Left ventricle myocardium inferior (tissue), 1 donor: ENCODE measurements at regions not wholly inside any gene's neighbourhood (a gene's known extent, or its start where the extent isn't known, plus 50 kb on each side); places are given as distances from the start of the nearest gene placed in this dataset.

ENCODE experiments used
- DNase-seq: peaks from one replicate; pipeline ENCODE4 v3.0.0-alpha.2; 2020
- H3K27ac ChIP-seq: fragments of 200-600 bp; replicated peaks from 2 replicates; pipeline ENCODE4 v1.8.0; 2021
- H3K27me3 ChIP-seq: fragments of 200-600 bp; 2 replicates; pipeline ENCODE4 v1.8.0; 2021; ENCODE audit warnings: low read depth
- H3K36me3 ChIP-seq: fragments of 200-600 bp; 2 replicates; pipeline ENCODE4 v1.8.0; 2021
- H3K4me1 ChIP-seq: fragments of 200-600 bp; 2 replicates; pipeline ENCODE4 v1.8.0; 2021
- H3K4me3 ChIP-seq: fragments of 200-600 bp; 2 replicates; pipeline ENCODE4 v1.8.0; 2021; ENCODE audit warnings: mild to moderate bottlenecking, moderate library complexity
- H3K9me3 ChIP-seq: fragments of 200-600 bp; replicated peaks from 2 replicates; pipeline ENCODE4 v1.8.0; 2021
- intact Hi-C: fragments of 100-400 bp; cut with micrococcal nuclease; formaldehyde crosslinking; loops from one replicate; pipeline ENCODE4 v1.11.0; 2022
- TF ChIP-seq, protein P1 (sequence below): fragments of 200-600 bp; IDR thresholded peaks from 2 replicates; pipeline ENCODE4 v1.8.0; 2021; ENCODE audit warnings: antibody characterized with exemption, mild to moderate bottlenecking, borderline replicate concordance
- donor health status: DM: no; HTN: yes; CAD: no; lungs with severe emphysema.

DNA sequence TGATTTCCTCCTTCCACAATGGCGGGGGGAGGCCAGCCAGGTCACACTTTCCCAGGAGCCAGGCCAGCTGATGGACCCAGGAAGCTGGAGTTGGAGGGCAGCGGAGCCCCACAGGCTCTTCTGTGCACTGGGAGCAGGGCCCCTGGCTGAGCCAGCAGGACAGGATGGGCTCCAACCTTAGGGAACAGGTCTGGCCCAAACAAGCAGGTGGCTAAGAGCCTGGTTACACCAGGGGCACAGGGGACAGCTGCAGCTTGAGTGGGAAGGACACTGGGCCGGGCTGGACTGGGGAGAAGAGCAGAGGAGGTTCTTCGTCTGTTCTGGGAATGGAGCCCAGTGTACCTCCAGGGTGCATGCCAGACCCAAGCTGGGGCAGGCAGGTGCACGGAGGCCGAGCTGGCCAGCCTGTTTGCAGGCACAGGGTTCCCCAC, 102.3 kb downstream of the DLL1 start:
- DNase-seq, result no peak
- H3K27me3 ChIP-seq, result peaks cover 7% of the 10 kb centered on the region
- no peaks in the 10 kb centered on the region for H3K36me3 ChIP-seq
- TF ChIP-seq, protein P1, sequence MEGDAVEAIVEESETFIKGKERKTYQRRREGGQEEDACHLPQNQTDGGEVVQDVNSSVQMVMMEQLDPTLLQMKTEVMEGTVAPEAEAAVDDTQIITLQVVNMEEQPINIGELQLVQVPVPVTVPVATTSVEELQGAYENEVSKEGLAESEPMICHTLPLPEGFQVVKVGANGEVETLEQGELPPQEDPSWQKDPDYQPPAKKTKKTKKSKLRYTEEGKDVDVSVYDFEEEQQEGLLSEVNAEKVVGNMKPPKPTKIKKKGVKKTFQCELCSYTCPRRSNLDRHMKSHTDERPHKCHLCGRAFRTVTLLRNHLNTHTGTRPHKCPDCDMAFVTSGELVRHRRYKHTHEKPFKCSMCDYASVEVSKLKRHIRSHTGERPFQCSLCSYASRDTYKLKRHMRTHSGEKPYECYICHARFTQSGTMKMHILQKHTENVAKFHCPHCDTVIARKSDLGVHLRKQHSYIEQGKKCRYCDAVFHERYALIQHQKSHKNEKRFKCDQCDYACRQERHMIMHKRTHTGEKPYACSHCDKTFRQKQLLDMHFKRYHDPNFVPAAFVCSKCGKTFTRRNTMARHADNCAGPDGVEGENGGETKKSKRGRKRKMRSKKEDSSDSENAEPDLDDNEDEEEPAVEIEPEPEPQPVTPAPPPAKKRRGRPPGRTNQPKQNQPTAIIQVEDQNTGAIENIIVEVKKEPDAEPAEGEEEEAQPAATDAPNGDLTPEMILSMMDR, result no peak
- no peaks in the 10 kb centered on the region for H3K9me3 ChIP-seq
- no peak overlapping the region for H3K4me3 ChIP-seq
- intact Hi-C loops, result no loop called here
- peaks cover 9% of the 10 kb centered on the region for H3K4me1 ChIP-seq
- H3K27ac ChIP-seq, result no peak overlapping the region

DNA sequence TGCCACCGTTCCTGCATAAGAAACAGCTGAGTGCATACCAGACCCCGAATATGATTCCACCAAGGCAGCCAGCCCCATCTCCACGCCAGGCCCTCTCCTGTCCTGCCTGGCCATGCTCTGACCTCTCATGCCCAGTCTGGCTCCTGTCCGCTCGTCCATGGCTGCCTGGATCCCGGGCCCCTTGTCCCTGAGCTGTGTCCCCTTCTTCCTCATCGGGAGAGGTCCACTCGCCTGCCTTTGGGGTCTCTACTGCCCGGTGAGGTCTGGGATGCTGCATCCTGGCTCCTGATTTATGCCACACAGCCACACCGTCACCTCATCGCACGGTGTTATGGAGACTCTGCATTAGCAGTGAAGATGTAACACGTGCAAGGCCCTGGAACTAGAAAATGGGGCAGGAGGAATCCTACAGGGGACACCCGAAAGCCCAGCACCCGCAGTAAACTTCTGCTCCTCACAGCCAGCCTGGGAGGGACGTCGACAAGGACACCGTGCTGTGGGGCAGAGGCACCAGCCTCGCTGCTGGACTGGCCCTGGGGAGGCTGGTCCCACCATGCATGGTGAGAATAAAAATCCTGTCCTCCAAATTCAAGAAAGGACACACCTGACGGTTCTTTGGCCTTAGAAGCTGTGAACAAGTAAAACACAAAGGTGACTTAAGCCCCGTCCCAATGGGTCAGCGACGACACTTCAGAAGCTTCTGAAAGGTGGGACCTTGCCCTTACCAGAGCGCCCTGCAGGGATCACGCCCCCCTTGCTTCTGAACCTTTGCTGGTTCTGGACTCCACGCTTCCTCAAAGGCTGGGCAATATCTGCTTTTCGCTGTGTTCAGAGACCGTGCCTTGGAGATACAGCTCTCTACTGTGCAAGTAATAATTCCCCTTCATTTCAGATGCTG, 103.0 kb downstream of the DLL1 start:
- DNase-seq, result no peak
- Histone ChIP-seq H3K36me3 (no peaks in the 10 kb centered on the region), H3K27ac (no peak overlapping the region), H3K4me3 (no peak overlapping the region), H3K4me1 (peaks cover 9% of the 10 kb centered on the region), H3K27me3 (peaks cover 7% of the 10 kb centered on the region), H3K9me3 (no peaks in the 10 kb centered on the region)
- TF ChIP-seq, protein P1, result no peak
- intact Hi-C loops, result no loop called here

GRCh38 chr6:170186941-170187668, 103.8 kb downstream of the DLL1 start:
- Histone ChIP-seq H3K36me3 (no peaks in the 10 kb centered on the region), H3K9me3 (no peaks in the 10 kb centered on the region), H3K4me3 (no peak overlapping the region), H3K27me3 (peaks cover 1% of the 10 kb centered on the region), H3K4me1 (peaks cover 9% of the 10 kb centered on the region), H3K27ac (no peak overlapping the region)
- intact Hi-C loops, result no loop called here
- TF ChIP-seq, protein P1, result no peak
- no peak for DNase-seq

GRCh38 chr6:170186006-170186935, 104.6 kb downstream of the DLL1 start:
- TF ChIP-seq, protein P1, result no peak
- Histone ChIP-seq H3K9me3 (no peaks in the 10 kb centered on the region), H3K4me3 (no peak overlapping the region), H3K27ac (no peak overlapping the region), H3K27me3 (peaks cover under 1% of the 10 kb centered on the region), H3K36me3 (no peaks in the 10 kb centered on the region), H3K4me1 (peaks cover 9% of the 10 kb centered on the region)
- intact Hi-C loops, result no loop called here
- DNase-seq, result no peak
